Erythroblast (primary cell): ENCODE measurements at regions not wholly inside any gene's neighbourhood (a gene's known extent, or its start where the extent isn't known, plus 50 kb on each side); places are given as distances from the start of the nearest gene placed in this dataset.

Source experiments
- GATA1 ChIP-seq: IDR thresholded peaks from 2 replicates; pipeline ENCODE4 v1.6.1; 2011; ENCODE audit warnings: low read depth, mild to moderate bottlenecking, control low read depth, low read length, moderate library complexity
- POLR2A ChIP-seq: IDR thresholded peaks from 2 replicates; pipeline ENCODE4 v1.6.1; 2011; ENCODE audit warnings: mild to moderate bottlenecking, low read length

DNA sequence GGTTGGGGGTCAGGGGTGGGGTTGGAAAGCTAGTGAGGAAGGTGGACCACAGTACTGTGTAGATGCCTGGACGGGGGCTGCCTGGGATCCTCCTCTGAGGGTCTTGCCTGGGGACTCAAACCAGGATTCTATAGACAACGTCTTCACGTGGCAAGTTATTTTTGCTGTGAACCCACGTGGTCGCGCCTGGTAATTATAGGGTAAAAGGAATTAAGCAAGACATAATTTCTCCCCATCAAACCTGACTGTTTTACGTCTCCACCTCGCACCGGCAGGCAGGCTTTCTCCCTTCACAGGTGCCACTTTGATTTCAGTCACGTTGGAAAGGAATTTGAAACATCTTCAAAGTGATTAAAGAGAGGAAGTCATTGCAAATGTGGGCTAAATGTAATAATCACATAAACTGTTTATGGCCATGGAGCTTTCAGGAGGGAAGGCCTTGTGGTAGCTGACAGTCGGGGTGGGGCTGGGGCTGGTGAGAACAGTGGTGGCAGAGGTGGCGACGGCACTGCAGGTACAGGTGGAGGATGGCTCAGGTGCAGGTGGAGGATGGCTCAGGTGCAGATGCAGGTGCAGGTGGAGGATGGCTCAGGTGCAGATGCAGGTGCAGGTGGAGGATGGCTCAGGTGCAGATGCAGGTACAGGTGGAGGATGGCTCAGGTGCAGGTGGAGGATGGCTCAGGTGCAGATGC lies 197.1 kb upstream of the NLRP1 start:
- TF ChIP-seq POLR2A (no peak), GATA1 (no peak)
